ENCODE measurements at regions not wholly inside any gene's neighbourhood (a gene's known extent, or its start where the extent isn't known, plus 50 kb on each side); places are given as distances from the start of the nearest gene placed in this dataset.
"Not testable (repeated sequence)": the region's sequence is repeated elsewhere in the genome, so short reads cannot be mapped to it uniquely, and the experiment has no call there.

DNA sequence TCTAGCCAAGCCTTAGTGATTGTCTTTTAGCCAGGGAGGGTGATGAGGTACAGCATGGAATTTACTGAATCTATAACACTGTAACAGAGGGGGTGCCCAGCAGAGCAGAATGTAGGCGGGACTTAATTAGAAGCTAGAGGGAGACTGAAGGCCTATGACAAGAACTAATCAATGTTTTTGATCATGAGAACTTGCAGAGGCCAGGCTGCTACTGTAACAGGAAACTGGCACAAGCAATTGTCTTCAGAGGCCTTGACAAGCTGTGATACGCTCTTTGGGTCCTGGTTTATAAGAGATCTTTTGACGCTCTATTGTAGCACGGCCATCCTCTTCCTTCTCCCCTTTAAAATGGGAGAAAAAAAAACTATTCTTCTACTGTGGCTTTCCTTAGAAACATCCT lies 1297.3 kb downstream of the JRKL start:
- TF ChIP-seq, protein P1, sequence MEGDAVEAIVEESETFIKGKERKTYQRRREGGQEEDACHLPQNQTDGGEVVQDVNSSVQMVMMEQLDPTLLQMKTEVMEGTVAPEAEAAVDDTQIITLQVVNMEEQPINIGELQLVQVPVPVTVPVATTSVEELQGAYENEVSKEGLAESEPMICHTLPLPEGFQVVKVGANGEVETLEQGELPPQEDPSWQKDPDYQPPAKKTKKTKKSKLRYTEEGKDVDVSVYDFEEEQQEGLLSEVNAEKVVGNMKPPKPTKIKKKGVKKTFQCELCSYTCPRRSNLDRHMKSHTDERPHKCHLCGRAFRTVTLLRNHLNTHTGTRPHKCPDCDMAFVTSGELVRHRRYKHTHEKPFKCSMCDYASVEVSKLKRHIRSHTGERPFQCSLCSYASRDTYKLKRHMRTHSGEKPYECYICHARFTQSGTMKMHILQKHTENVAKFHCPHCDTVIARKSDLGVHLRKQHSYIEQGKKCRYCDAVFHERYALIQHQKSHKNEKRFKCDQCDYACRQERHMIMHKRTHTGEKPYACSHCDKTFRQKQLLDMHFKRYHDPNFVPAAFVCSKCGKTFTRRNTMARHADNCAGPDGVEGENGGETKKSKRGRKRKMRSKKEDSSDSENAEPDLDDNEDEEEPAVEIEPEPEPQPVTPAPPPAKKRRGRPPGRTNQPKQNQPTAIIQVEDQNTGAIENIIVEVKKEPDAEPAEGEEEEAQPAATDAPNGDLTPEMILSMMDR (IDR thresholded peaks at IDR 0.05): no peak
- Histone ChIP-seq H3K27me3 (no peaks in the 10 kb centered on the region), H3K9me3 (no peaks in the 10 kb centered on the region), H3K4me3 (no peak overlapping the region), H3K36me3 (no peaks in the 10 kb centered on the region), H3K4me1 (no peaks in the 10 kb centered on the region), H3K27ac (no peak overlapping the region)
- no peak for DNase-seq
- intact Hi-C loops (cut with DNase I; ENCODE audit: low total_unique reads): no loop called here

DNA sequence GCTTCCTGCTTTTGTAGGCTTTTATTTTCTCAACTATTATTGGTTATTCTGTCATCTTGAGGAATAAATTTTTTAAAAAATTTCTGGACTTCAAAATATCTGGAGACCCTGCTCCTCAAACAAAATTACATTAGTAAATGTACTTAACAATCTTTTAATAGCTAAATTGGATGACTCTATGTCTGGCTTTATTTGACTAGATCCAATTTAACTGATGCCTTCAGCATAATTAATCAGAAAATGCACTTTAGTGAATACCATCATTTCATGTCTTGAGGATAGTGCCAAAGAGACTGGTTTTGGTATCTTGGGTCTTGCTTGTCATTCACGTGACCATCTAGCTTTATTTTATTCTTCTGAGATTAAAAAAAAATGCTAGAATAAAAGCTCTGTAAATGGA lies 1301.2 kb downstream of the JRKL start:
- no peaks in the 10 kb centered on the region for H3K27me3 ChIP-seq
- no peak overlapping the region for H3K27ac ChIP-seq
- no peak for DNase-seq
- TF ChIP-seq, protein P1 (IDR thresholded peaks at IDR 0.05): no peak
- no peaks in the 10 kb centered on the region for H3K36me3 ChIP-seq
- H3K9me3 ChIP-seq: no peaks in the 10 kb centered on the region
- H3K4me3 ChIP-seq: no peak overlapping the region
- no peaks in the 10 kb centered on the region for H3K4me1 ChIP-seq
- intact Hi-C loops (cut with DNase I; ENCODE audit: low total_unique reads): no loop called here

DNA sequence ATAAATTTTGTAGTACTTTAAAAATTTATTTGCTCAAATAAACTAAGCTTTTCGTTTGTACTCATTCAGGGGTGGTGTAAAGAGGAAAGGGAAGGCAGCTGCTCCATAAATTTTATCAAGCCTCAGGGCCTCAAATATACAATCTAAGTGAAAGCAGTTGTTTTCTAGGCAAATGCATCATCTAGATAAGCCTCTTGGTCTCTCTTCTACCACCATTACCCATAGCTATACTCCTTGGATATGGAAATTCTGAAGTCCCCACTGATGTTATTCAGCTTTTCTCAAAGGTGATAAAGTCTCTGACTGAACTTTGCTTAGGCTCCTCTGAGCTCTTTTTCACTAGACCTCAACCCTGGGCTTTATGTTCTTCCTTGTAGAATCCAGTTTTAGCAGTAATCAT lies 1313.1 kb downstream of the JRKL start:
- no peak for DNase-seq
- intact Hi-C loops (cut with DNase I; ENCODE audit: low total_unique reads): no loop called here
- no peak overlapping the region for H3K27ac ChIP-seq
- H3K9me3 ChIP-seq: no peaks in the 10 kb centered on the region
- H3K4me3 ChIP-seq: no peak overlapping the region
- H3K4me1 ChIP-seq: no peaks in the 10 kb centered on the region
- H3K27me3 ChIP-seq: no peaks in the 10 kb centered on the region
- H3K36me3 ChIP-seq: no peaks in the 10 kb centered on the region
- TF ChIP-seq, protein P1 (IDR thresholded peaks at IDR 0.05): no peak

DNA sequence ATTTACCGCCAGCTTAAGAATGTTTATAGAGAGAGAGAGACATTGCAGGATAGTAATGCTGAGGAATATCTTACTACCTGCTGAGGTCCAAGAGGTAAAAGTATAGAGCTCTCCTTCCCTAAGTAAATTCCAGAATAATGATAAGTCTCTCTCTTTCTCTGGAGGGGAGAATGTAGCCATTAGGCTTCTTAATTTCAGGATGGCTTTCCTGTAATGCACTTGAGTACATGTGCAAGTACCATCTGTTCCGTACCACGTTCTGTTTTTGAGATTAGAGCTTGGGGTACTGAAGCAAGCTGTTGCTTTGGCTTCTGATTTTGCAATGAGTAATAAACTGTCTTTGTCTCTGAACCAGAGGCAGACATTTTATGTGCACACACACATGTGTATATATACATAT lies 1314.0 kb downstream of the JRKL start:
- intact Hi-C loops (cut with DNase I; ENCODE audit: low total_unique reads): no loop called here
- DNase-seq: no peak
- H3K36me3 ChIP-seq: no peaks in the 10 kb centered on the region
- no peaks in the 10 kb centered on the region for H3K4me1 ChIP-seq
- TF ChIP-seq, protein P1 (IDR thresholded peaks at IDR 0.05): no peak
- H3K4me3 ChIP-seq: no peak overlapping the region
- H3K9me3 ChIP-seq: no peaks in the 10 kb centered on the region
- no peaks in the 10 kb centered on the region for H3K27me3 ChIP-seq
- no peak overlapping the region for H3K27ac ChIP-seq

DNA sequence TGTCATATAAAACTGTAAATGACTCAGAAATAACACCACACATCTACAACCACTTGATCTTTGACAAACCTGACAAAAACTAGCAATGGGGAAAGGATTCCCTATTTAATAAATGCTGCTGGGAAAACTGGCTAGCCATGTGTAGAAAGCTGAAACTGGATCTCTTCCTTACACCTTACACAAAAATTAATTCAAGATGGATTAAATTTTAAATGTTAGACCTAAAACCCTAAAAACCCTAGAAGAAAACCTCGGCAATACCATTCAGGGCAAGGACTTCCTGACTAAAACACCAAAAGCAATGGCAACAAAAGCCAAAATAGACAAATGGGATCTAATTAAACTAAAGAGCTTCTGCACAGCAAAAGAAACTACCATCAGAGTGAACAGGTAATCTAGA lies 1315.3 kb upstream of the CNTN5 start:
- H3K27ac ChIP-seq; DNase-seq; H3K36me3 ChIP-seq; H3K9me3 ChIP-seq; H3K4me1 ChIP-seq; H3K4me3 ChIP-seq; intact Hi-C loops (cut with DNase I; ENCODE audit: low total_unique reads); H3K27me3 ChIP-seq: not testable (repeated sequence)

DNA sequence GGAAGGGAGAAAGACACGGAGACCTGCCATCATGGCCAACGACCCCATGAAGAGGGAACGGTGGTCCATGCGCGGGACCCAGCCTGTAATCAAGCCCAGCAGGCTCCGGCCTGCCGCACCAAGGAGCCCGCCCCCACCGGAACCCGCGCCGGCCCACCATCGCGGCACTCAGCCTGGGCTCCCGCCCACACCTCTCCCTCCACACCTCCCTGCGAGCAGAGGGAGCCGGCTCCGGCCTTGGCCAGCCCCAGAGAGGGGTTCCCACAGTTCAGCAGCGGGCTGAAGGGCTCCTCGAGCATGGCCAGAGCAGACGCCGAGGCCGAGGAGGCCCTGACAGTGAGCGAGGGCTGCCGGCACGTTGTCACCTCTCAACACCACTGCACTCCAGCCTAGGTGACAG lies 1302.8 kb upstream of the CNTN5 start:
- H3K27ac ChIP-seq: no peak overlapping the region
- intact Hi-C loops (cut with DNase I; ENCODE audit: low total_unique reads): no loop called here
- H3K4me3 ChIP-seq: no peak overlapping the region
- TF ChIP-seq, protein P1 (IDR thresholded peaks at IDR 0.05): no peak
- H3K27me3 ChIP-seq: no peaks in the 10 kb centered on the region
- DNase-seq: no peak
- H3K9me3 ChIP-seq: no peaks in the 10 kb centered on the region
- no peaks in the 10 kb centered on the region for H3K4me1 ChIP-seq
- no peaks in the 10 kb centered on the region for H3K36me3 ChIP-seq

All from tibial artery (tissue), 4 donors.